SK-N-SH treated with all-trans-retinoic acid at 6 μM for 48 hours (cell line): ENCODE measurements at regions not wholly inside any gene's neighbourhood (a gene's known extent, or its start where the extent isn't known, plus 50 kb on each side); places are given as distances from the start of the nearest gene placed in this dataset.

Source experiments
- ATAC-seq: fragments of 200-7000 bp; cut with Tn5 transposase; 3 replicates; pipeline ENCODE4 v1.9.1; 2020; ENCODE audit warnings: mild to moderate bottlenecking, moderate library complexity
- ARNTL ChIP-seq: fragments of 450-650 bp; formaldehyde crosslinking; IDR thresholded peaks from 2 replicates; pipeline ENCODE4 v1.5.0; 2020; ENCODE audit warnings: low read depth, mild to moderate bottlenecking, moderate library complexity, borderline replicate concordance
- BACH2 ChIP-seq: fragments of 250-450 bp; sonication (Bioruptor Pico); IDR thresholded peaks from 2 replicates; pipeline ENCODE4 v1.9.0; 2021; ENCODE audit warnings: mild to moderate bottlenecking, borderline replicate concordance
- CSDC2 ChIP-seq: fragments of 250-450 bp; sonication (Bioruptor Pico); IDR thresholded peaks from 2 replicates; pipeline ENCODE4 v1.5.0; 2020; ENCODE audit warnings: mild to moderate bottlenecking, moderate library complexity
- ESRRG ChIP-seq: fragments of 250-450 bp; sonication (Bioruptor Pico); IDR thresholded peaks from 2 replicates; pipeline ENCODE4 v1.6.1; 2021; ENCODE audit warnings: mild to moderate bottlenecking
- GLIS3 ChIP-seq: fragments of 250-450 bp; sonication (Bioruptor Pico); IDR thresholded peaks from 2 replicates; pipeline ENCODE4 v1.5.0; 2020; ENCODE audit warnings: mild to moderate bottlenecking, moderate library complexity
- ISL1 ChIP-seq: fragments of 250-450 bp; sonication (Bioruptor Pico); IDR thresholded peaks from 2 replicates; pipeline ENCODE4 v2.1.2; 2022; ENCODE audit warnings: mild to moderate bottlenecking, moderate library complexity
- OSR1 ChIP-seq: fragments of 250-450 bp; sonication (Bioruptor Pico); IDR thresholded peaks from 2 replicates; pipeline ENCODE4 v1.8.0; 2022; ENCODE audit warnings: moderate library complexity, mild to moderate bottlenecking, inconsistent platforms
- PATZ1 ChIP-seq: fragments of 250-450 bp; sonication (Bioruptor Pico); IDR thresholded peaks from 2 replicates; pipeline ENCODE4 v1.8.0; 2020; ENCODE audit warnings: mild to moderate bottlenecking, moderate library complexity, borderline replicate concordance
- PPARA ChIP-seq: fragments of 250-450 bp; sonication (Bioruptor Pico); IDR thresholded peaks from 2 replicates; pipeline ENCODE4 v1.5.0; 2020; ENCODE audit warnings: mild to moderate bottlenecking, borderline replicate concordance
- RARB ChIP-seq: fragments of 250-450 bp; sonication (Bioruptor Pico); IDR thresholded peaks from 2 replicates; pipeline ENCODE4 v1.8.0; 2021; ENCODE audit warnings: mild to moderate bottlenecking, moderate library complexity
- SNAI2 ChIP-seq: fragments of 250-450 bp; sonication (Bioruptor Pico); IDR thresholded peaks from 2 replicates; pipeline ENCODE4 v1.5.0; 2020; ENCODE audit warnings: mild to moderate bottlenecking, moderate library complexity
- TCF4 ChIP-seq: fragments of 250-450 bp; sonication (Bioruptor Pico); IDR thresholded peaks from 2 replicates; pipeline ENCODE4 v1.8.0; 2021; ENCODE audit warnings: mild to moderate bottlenecking, moderate library complexity, borderline replicate concordance
- TOX ChIP-seq: fragments of 250-450 bp; sonication (Bioruptor Pico); IDR thresholded peaks from 2 replicates; pipeline ENCODE4 v1.8.0; 2021; ENCODE audit warnings: mild to moderate bottlenecking, moderate library complexity, borderline replicate concordance
- ZC3H10 ChIP-seq: fragments of 250-450 bp; sonication (Bioruptor Pico); IDR thresholded peaks from 2 replicates; pipeline ENCODE4 v1.5.1; 2021; ENCODE audit warnings: mild to moderate bottlenecking, moderate library complexity
- ZFP3 ChIP-seq: fragments of 250-450 bp; sonication (Bioruptor Pico); IDR thresholded peaks from 2 replicates; pipeline ENCODE4 v1.5.0; 2020; ENCODE audit warnings: mild to moderate bottlenecking, moderate library complexity
- ZFP30 ChIP-seq: fragments of 450-650 bp; formaldehyde crosslinking; IDR thresholded peaks from 2 replicates; pipeline ENCODE4 v1.5.0; 2022; ENCODE audit warnings: mild to moderate bottlenecking, moderate library complexity
- ZNF565 ChIP-seq: fragments of 450-650 bp; formaldehyde crosslinking; conservative IDR thresholded peaks from 2 replicates; pipeline ENCODE4 v1.5.0; 2020; ENCODE audit warnings: low read depth, mild to moderate bottlenecking, moderate library complexity
- ZNF70 ChIP-seq: fragments of 450-650 bp; formaldehyde crosslinking; IDR thresholded peaks from 2 replicates; pipeline ENCODE4 v1.5.0; 2020; ENCODE audit warnings: mild to moderate bottlenecking, moderate library complexity
- ZNF8 ChIP-seq: fragments of 450-650 bp; formaldehyde crosslinking; IDR thresholded peaks from 2 replicates; pipeline ENCODE4 v1.5.0; 2020; ENCODE audit warnings: mild to moderate bottlenecking, moderate library complexity
- TF ChIP-seq, protein P1 (sequence below): fragments of 250-450 bp; sonication (Bioruptor Pico); IDR thresholded peaks from 2 replicates; pipeline ENCODE4 v1.5.0; 2020; ENCODE audit warnings: mild to moderate bottlenecking, moderate library complexity
- TF ChIP-seq, protein P2 (sequence below): fragments of 250-450 bp; sonication (Bioruptor Pico); IDR thresholded peaks from 2 replicates; pipeline ENCODE4 v1.5.1; 2020; ENCODE audit warnings: low read depth, mild to moderate bottlenecking, moderate library complexity
- TF ChIP-seq, protein P3 (sequence below): fragments of 250-450 bp; sonication (Bioruptor Pico); IDR thresholded peaks from 2 replicates; pipeline ENCODE4 v1.8.0; 2021; ENCODE audit warnings: low read depth, mild to moderate bottlenecking, moderate library complexity, borderline replicate concordance

DNA sequence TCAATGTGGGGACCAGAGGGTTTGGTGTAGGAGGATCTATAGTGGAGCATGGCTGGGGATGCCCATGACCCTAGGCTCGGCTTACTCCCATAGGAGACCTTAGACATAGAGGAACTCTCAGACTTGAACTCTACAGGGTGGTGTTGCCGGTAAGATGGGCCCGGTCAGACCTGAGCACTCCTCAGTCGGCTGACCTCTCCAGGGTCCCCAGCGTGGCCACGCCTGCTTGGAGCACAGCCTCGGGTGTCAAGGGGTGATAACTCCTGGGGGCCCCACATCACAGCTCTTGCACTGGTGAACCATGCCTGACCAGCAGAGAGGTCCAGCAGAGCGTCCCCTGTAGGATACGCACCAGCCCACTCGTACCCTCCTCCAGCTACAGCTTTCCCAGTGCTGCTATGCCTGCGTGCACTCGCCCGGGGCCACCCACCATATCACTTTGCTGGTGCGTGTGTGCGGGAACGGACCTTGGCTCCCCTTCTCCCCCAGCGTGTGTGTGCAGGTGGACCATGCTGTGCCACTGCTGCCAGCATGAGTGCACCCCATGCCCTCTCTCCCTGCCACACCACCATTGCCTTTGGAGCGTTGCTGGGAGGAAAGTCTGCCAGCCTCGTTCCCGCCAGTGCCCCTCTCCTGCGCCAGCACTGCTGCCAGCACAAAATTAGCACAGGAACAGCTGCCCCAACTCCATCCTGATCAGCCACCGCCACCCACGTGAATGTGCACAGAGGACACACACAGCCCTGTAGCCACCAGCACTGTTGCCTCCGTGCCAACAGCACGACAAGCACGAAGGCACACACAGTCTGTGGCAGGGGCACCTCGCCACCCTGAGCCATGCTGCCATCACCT is 806.6 kb downstream of the GLUD2 start (continued):
- no peak for TF ChIP-seq PATZ1
- no peak for TF ChIP-seq TOX (CRISPR knock-in tag)
- no peak for TF ChIP-seq ZC3H10 (CRISPR knock-in tag)
- no peak for TF ChIP-seq OSR1 (CRISPR knock-in tag)
- no peak for TF ChIP-seq BACH2 (CRISPR knock-in tag)
- TF ChIP-seq TCF4: no peak
- no peak for TF ChIP-seq CSDC2 (CRISPR knock-in tag)
- TF ChIP-seq ARNTL: no peak
- no peak for TF ChIP-seq ZNF8 (CRISPR knock-in tag)

DNA sequence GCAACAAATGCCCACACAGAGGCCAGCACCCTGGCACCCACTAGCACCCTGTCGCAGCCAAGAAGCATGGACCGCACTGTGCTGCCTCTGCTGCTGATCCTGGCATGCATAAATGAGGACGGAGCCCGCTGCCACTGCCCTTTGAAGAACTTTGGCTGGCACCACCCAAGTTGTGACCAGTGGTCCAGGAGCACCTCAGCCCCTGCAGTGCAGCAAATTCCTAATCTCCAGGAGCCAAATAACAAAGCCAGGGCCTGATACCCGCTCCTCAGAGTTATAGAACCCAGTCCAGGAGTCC is 807.2 kb downstream of the GLUD2 start:
- ATAC-seq: no peak
- no peak for TF ChIP-seq SNAI2 (CRISPR knock-in tag)
- TF ChIP-seq GLIS3 (CRISPR knock-in tag): no peak
- no peak for TF ChIP-seq RARB (CRISPR knock-in tag)
- TF ChIP-seq, protein P1, sequence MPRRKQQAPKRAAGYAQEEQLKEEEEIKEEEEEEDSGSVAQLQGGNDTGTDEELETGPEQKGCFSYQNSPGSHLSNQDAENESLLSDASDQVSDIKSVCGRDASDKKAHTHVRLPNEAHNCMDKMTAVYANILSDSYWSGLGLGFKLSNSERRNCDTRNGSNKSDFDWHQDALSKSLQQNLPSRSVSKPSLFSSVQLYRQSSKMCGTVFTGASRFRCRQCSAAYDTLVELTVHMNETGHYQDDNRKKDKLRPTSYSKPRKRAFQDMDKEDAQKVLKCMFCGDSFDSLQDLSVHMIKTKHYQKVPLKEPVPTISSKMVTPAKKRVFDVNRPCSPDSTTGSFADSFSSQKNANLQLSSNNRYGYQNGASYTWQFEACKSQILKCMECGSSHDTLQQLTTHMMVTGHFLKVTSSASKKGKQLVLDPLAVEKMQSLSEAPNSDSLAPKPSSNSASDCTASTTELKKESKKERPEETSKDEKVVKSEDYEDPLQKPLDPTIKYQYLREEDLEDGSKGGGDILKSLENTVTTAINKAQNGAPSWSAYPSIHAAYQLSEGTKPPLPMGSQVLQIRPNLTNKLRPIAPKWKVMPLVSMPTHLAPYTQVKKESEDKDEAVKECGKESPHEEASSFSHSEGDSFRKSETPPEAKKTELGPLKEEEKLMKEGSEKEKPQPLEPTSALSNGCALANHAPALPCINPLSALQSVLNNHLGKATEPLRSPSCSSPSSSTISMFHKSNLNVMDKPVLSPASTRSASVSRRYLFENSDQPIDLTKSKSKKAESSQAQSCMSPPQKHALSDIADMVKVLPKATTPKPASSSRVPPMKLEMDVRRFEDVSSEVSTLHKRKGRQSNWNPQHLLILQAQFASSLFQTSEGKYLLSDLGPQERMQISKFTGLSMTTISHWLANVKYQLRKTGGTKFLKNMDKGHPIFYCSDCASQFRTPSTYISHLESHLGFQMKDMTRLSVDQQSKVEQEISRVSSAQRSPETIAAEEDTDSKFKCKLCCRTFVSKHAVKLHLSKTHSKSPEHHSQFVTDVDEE: no peak
- no peak for TF ChIP-seq CSDC2 (CRISPR knock-in tag)
- no peak for TF ChIP-seq TOX (CRISPR knock-in tag)
- no peak for TF ChIP-seq ZNF70 (CRISPR knock-in tag)
- TF ChIP-seq BACH2 (CRISPR knock-in tag): no peak
- TF ChIP-seq, protein P2, sequence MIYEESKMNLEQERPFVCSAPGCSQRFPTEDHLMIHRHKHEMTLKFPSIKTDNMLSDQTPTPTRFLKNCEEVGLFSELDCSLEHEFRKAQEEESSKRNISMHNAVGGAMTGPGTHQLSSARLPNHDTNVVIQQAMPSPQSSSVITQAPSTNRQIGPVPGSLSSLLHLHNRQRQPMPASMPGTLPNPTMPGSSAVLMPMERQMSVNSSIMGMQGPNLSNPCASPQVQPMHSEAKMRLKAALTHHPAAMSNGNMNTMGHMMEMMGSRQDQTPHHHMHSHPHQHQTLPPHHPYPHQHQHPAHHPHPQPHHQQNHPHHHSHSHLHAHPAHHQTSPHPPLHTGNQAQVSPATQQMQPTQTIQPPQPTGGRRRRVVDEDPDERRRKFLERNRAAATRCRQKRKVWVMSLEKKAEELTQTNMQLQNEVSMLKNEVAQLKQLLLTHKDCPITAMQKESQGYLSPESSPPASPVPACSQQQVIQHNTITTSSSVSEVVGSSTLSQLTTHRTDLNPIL (CRISPR knock-in tag): no peak
- TF ChIP-seq ISL1 (CRISPR knock-in tag): no peak
- TF ChIP-seq ARNTL: no peak
- TF ChIP-seq PPARA (CRISPR knock-in tag): no peak
- TF ChIP-seq ESRRG (CRISPR knock-in tag): no peak
- TF ChIP-seq, protein P3, sequence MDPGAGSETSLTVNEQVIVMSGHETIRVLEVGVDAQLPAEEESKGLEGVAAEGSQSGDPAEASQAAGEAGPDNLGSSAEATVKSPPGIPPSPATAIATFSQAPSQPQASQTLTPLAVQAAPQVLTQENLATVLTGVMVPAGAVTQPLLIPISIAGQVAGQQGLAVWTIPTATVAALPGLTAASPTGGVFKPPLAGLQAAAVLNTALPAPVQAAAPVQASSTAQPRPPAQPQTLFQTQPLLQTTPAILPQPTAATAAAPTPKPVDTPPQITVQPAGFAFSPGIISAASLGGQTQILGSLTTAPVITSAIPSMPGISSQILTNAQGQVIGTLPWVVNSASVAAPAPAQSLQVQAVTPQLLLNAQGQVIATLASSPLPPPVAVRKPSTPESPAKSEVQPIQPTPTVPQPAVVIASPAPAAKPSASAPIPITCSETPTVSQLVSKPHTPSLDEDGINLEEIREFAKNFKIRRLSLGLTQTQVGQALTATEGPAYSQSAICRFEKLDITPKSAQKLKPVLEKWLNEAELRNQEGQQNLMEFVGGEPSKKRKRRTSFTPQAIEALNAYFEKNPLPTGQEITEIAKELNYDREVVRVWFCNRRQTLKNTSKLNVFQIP (CRISPR knock-in tag): no peak
- no peak for TF ChIP-seq ZNF565 (CRISPR knock-in tag)
- TF ChIP-seq OSR1 (CRISPR knock-in tag): no peak

- no peak for TF ChIP-seq GLIS3 (CRISPR knock-in tag)
- TF ChIP-seq PPARA (CRISPR knock-in tag): no peak
- TF ChIP-seq ARNTL: no peak
- no peak for TF ChIP-seq ZFP3 (CRISPR knock-in tag)
- no peak for TF ChIP-seq ISL1 (CRISPR knock-in tag)
- TF ChIP-seq OSR1 (CRISPR knock-in tag): no peak
- no peak for TF ChIP-seq ZFP30 (CRISPR knock-in tag)
- no peak for TF ChIP-seq ZC3H10 (CRISPR knock-in tag)
- no peak for TF ChIP-seq TCF4
- TF ChIP-seq, protein P2 (CRISPR knock-in tag): no peak
- TF ChIP-seq CSDC2 (CRISPR knock-in tag): no peak
- TF ChIP-seq PATZ1: no peak
- TF ChIP-seq ZNF565 (CRISPR knock-in tag): no peak
- no peak for TF ChIP-seq BACH2 (CRISPR knock-in tag)
- no peak for TF ChIP-seq ZNF8 (CRISPR knock-in tag)
- TF ChIP-seq RARB (CRISPR knock-in tag): no peak
- TF ChIP-seq ESRRG (CRISPR knock-in tag): no peak
- ATAC-seq: no peak
Measured at GRCh38 chrX:121858867-121859647, 811.6 kb downstream of the GLUD2 start.
